ENCODE measurements at regions not wholly inside any gene's neighbourhood (a gene's known extent, or its start where the extent isn't known, plus 50 kb on each side); places are given as distances from the start of the nearest gene placed in this dataset.
A peak's percentile ranks its signal among the peaks of the same experiment; 100 is the strongest.

- peaks cover 8% of the 10 kb centered on the region for H3K4me1 Mint-ChIP-seq (ENCODE audit: low read depth, unreplicated experiment)
- Histone ChIP-seq H3K4me3 (ENCODE audit: insufficient read depth, low read depth, low read length) (no peak overlapping the region), H2AFZ (ENCODE audit: low read depth, low read length) (no peak overlapping the region)
These were observed 235.4 kb upstream of the E2F7 start for GRCh38 chr12:77300811-77301210.

GRCh38 chr12:77299910-77300669, 234.7 kb upstream of the E2F7 start:
- peak overlapping the region; percentile 36 for H3K4me2 ChIP-seq (ENCODE audit: low read length)
- DNase-seq (ENCODE audit: low read depth) (peak; percentile 82), FAIRE-seq (no peak)

More at GRCh38 chr12:77300811-77301210, 235.4 kb upstream of the E2F7 start:
- H3K9me3 ChIP-seq (ENCODE audit: insufficient read depth, low read depth, low read length): no peaks in the 10 kb centered on the region
- H3K27ac ChIP-seq (ENCODE audit: low read depth, low read length): peak overlapping the region; percentile 13
- DNase-seq (ENCODE audit: low read depth) (no peak), FAIRE-seq (peak; percentile 72)
- no peaks in the 10 kb centered on the region for H3K79me2 ChIP-seq (ENCODE audit: insufficient read depth, low read length)
- no peaks in the 10 kb centered on the region for H4K20me1 ChIP-seq (ENCODE audit: insufficient read depth, low read length)
- TF ChIP-seq EZH2 (IDR thresholded peaks at IDR 0.05; ENCODE audit: insufficient read depth, low read length): no peak
- no peak for TF ChIP-seq CTCF (IDR thresholded peaks at IDR 0.05; ENCODE audit: insufficient read depth, low read depth, low read length)
- Mint-ChIP-seq H3K27me3 (ENCODE audit: low read depth, unreplicated experiment) (no peaks in the 10 kb centered on the region), H3K27ac (ENCODE audit: unreplicated experiment) (no peak overlapping the region), H3K9me3 (ENCODE audit: unreplicated experiment) (peaks cover 4% of the 10 kb centered on the region), H3K36me3 (ENCODE audit: low read depth, unreplicated experiment) (no peaks in the 10 kb centered on the region), H3K4me3 (ENCODE audit: unreplicated experiment) (no peak overlapping the region)
- H3K4me1 ChIP-seq (ENCODE audit: insufficient read depth, low read length): peaks cover 14% of the 10 kb centered on the region
- no peaks in the 10 kb centered on the region for H3K27me3 ChIP-seq (ENCODE audit: insufficient read depth, low read length)
- H3K36me3 ChIP-seq (ENCODE audit: insufficient read depth, low read length): no peaks in the 10 kb centered on the region
- peak overlapping the region; percentile 36 for H3K4me2 ChIP-seq (ENCODE audit: low read length)
- H3K9ac ChIP-seq (ENCODE audit: low read length): peak overlapping the region; percentile 8

More at GRCh38 chr12:77299910-77300669, 234.7 kb upstream of the E2F7 start:
- Histone ChIP-seq H3K79me2 (ENCODE audit: insufficient read depth, low read length) (no peaks in the 10 kb centered on the region), H4K20me1 (ENCODE audit: insufficient read depth, low read length) (no peaks in the 10 kb centered on the region), H3K9ac (ENCODE audit: low read length) (no peak overlapping the region), H3K9me3 (ENCODE audit: insufficient read depth, low read depth, low read length) (no peaks in the 10 kb centered on the region), H3K4me3 (ENCODE audit: insufficient read depth, low read depth, low read length) (no peak overlapping the region), H3K27ac (ENCODE audit: low read depth, low read length) (peak overlapping the region; percentile 61), H3K4me1 (ENCODE audit: insufficient read depth, low read length) (peaks cover 14% of the 10 kb centered on the region), H2AFZ (ENCODE audit: low read depth, low read length) (no peak overlapping the region), H3K27me3 (ENCODE audit: insufficient read depth, low read length) (no peaks in the 10 kb centered on the region), H3K36me3 (ENCODE audit: insufficient read depth, low read length) (no peaks in the 10 kb centered on the region)
- no peak overlapping the region for H3K4me3 Mint-ChIP-seq (ENCODE audit: unreplicated experiment)
- no peaks in the 10 kb centered on the region for H3K27me3 Mint-ChIP-seq (ENCODE audit: low read depth, unreplicated experiment)
- H3K9me3 Mint-ChIP-seq (ENCODE audit: unreplicated experiment): peaks cover 4% of the 10 kb centered on the region
- H3K4me1 Mint-ChIP-seq (ENCODE audit: low read depth, unreplicated experiment): peaks cover 8% of the 10 kb centered on the region
- TF ChIP-seq CTCF (IDR thresholded peaks at IDR 0.05; ENCODE audit: insufficient read depth, low read depth, low read length): no peak
- no peak for TF ChIP-seq EZH2 (IDR thresholded peaks at IDR 0.05; ENCODE audit: insufficient read depth, low read length)
- H3K36me3 Mint-ChIP-seq (ENCODE audit: low read depth, unreplicated experiment): no peaks in the 10 kb centered on the region
- H3K27ac Mint-ChIP-seq (ENCODE audit: unreplicated experiment): no peak overlapping the region

Measured in astrocyte (in vitro differentiated cells and primary cell).